ENCODE measurements at regions not wholly inside any gene's neighbourhood (a gene's known extent, or its start where the extent isn't known, plus 50 kb on each side); places are given as distances from the start of the nearest gene placed in this dataset.

DNA sequence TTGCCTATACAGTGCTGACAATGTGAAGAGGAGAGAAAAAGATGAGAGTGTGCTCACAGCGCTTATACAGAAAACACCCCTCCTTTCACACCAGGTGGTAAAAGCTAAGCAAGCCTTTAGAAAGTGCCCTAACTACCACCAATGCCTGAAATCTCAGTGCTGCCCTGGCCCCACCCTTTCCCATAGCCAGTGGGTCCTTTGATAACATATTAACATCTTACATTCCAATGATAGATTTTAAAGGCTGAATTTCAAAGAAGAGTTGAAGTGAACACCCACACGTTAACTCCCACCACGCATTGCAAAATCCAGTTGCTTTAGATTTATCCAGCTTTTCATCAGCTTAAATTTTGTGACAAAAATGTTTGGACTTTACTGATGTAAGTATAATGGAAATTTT, 58.1 kb upstream of the SSX2IP start:
- H3K9ac ChIP-seq (ENCODE audit: low read length): no peak overlapping the region
- no peak overlapping the region for H3K4me3 ChIP-seq (ENCODE audit: low read length)
- H3K27ac ChIP-seq (ENCODE audit: low read length): no peak overlapping the region
- no peaks in the 10 kb centered on the region for H3K9me3 ChIP-seq (ENCODE audit: control insufficient read depth, low read depth, low read length)
- no peaks in the 10 kb centered on the region for H3K27me3 ChIP-seq (ENCODE audit: control insufficient read depth, insufficient read depth, low read length)
- H3K36me3 ChIP-seq (ENCODE audit: control insufficient read depth, low read depth, low read length): no peaks in the 10 kb centered on the region
- H3K4me1 ChIP-seq (ENCODE audit: control insufficient read depth, low read depth, low read length): no peaks in the 10 kb centered on the region

DNA sequence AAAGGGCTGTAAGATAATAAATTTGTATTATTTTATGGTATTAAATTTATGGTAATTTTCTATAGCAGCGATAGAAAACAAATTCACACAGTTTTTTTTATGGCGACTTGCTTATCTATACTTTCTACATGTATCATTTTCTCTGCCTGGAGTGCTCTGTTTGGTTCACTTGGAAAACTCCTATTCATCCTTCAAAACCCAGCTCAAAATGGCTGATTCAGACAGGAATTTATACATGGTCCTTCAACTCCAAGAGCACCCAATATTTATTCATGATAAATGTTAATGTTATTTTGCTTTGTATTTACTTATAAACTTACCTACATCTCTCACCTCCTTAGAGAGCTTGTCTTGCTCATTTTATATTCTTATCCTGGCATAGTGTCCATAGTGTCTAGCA, 55.6 kb upstream of the SSX2IP start:
- peaks cover 8% of the 10 kb centered on the region for H3K4me1 ChIP-seq (ENCODE audit: control insufficient read depth, low read depth, low read length)
- H3K9ac ChIP-seq (ENCODE audit: low read length): no peak overlapping the region
- no peak overlapping the region for H3K27ac ChIP-seq (ENCODE audit: low read length)
- no peaks in the 10 kb centered on the region for H3K27me3 ChIP-seq (ENCODE audit: control insufficient read depth, insufficient read depth, low read length)
- no peaks in the 10 kb centered on the region for H3K9me3 ChIP-seq (ENCODE audit: control insufficient read depth, low read depth, low read length)
- no peaks in the 10 kb centered on the region for H3K36me3 ChIP-seq (ENCODE audit: control insufficient read depth, low read depth, low read length)
- H3K4me3 ChIP-seq (ENCODE audit: low read length): no peak overlapping the region

DNA sequence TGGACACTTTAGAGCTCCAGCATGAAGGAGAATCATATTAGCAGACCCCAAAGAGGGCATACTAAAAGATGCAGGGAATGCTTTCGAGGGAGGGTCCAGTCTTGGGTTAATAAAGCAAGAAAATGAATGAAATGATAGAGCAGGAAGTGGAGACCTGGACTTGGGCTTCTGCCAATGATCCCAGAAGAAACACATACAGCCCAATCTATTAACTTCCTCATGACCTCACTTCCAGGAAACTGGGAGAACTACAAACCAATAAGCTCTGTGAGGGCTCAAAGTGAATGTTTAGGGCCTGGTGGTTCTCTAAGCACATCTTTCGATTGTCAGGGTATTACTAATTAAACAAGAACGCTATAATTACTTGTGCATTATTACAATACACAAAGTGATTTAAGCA, 53.6 kb upstream of the SSX2IP start:
- Histone ChIP-seq H3K4me3 (ENCODE audit: low read length) (no peak overlapping the region), H3K9ac (ENCODE audit: low read length) (no peak overlapping the region), H3K27ac (ENCODE audit: low read length) (no peak overlapping the region), H3K36me3 (ENCODE audit: control insufficient read depth, low read depth, low read length) (no peaks in the 10 kb centered on the region), H3K27me3 (ENCODE audit: control insufficient read depth, insufficient read depth, low read length) (no peaks in the 10 kb centered on the region), H3K4me1 (ENCODE audit: control insufficient read depth, low read depth, low read length) (peaks cover 24% of the 10 kb centered on the region), H3K9me3 (ENCODE audit: control insufficient read depth, low read depth, low read length) (no peaks in the 10 kb centered on the region)

DNA sequence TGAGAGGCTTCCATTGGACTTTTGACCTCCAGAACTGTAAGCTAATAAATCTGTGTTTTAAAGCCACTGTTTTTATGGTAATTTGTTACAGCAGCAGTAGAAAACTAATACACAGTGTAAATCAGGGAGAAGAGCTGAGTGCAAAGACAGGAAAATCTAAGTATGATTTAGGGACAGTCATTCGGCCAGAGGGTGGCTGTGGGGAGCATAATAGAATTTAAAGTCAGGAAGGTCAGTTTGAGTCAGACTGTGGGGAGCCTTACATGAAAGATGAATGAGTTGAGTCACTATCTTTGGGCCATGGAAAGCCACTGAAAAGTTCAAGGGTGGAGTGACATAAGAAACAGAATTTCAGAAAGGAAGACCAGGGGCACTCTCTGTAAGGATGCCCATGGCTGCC, 52.4 kb upstream of the SSX2IP start:
- no peak overlapping the region for H3K27ac ChIP-seq (ENCODE audit: low read length)
- peaks cover 24% of the 10 kb centered on the region for H3K4me1 ChIP-seq (ENCODE audit: control insufficient read depth, low read depth, low read length)
- no peak overlapping the region for H3K4me3 ChIP-seq (ENCODE audit: low read length)
- H3K9me3 ChIP-seq (ENCODE audit: control insufficient read depth, low read depth, low read length): no peaks in the 10 kb centered on the region
- H3K9ac ChIP-seq (ENCODE audit: low read length): no peak overlapping the region
- H3K36me3 ChIP-seq (ENCODE audit: control insufficient read depth, low read depth, low read length): no peaks in the 10 kb centered on the region
- no peaks in the 10 kb centered on the region for H3K27me3 ChIP-seq (ENCODE audit: control insufficient read depth, insufficient read depth, low read length)

DNA sequence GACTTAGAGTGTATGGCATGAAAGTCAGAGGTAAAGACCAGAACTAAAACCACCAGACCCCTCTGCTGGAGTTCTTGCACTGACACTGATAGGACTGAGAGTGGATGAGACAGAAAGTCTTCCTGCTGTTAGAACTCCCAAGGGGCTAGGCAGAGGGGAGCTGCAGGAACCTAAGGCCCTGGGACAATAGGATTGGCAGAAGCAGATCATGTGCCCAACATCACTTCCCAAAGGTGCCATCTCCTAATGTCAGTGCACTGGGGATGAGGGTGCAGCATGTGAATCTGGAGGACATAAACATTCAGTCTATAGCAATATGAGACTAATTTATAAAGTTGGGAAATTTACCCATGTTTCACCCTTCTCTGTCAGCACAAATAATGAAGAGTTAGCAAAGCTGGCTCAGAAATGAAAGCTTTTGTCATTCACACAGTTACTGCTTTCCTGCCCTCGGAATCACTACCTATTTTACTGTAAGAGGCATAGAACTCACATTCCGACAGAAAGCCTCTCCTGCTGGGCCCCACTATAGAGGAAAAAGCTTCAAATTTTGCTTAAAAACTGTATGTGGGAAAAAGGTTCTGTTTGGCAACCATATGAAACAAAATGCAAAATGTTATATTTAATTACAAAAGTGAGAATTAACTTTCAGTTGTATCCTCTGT, 49.9 kb upstream of the SSX2IP start:
- Histone ChIP-seq H3K27ac (ENCODE audit: low read length) (no peak overlapping the region), H3K27me3 (ENCODE audit: control insufficient read depth, insufficient read depth, low read length) (no peaks in the 10 kb centered on the region), H3K9me3 (ENCODE audit: control insufficient read depth, low read depth, low read length) (no peaks in the 10 kb centered on the region), H3K9ac (ENCODE audit: low read length) (no peak overlapping the region), H3K4me3 (ENCODE audit: low read length) (no peak overlapping the region), H3K4me1 (ENCODE audit: control insufficient read depth, low read depth, low read length) (peaks cover 24% of the 10 kb centered on the region), H3K36me3 (ENCODE audit: control insufficient read depth, low read depth, low read length) (no peaks in the 10 kb centered on the region)

Measured in iPS-18a (cell line).